NCI-H82 (cell line): ENCODE measurements at regions not wholly inside any gene's neighbourhood (a gene's known extent, or its start where the extent isn't known, plus 50 kb on each side); places are given as distances from the start of the nearest gene placed in this dataset.
"Not testable (repeated sequence)": the region's sequence is repeated elsewhere in the genome, so short reads cannot be mapped to it uniquely, and the experiment has no call there.

Experiments
- DNase-seq: peaks from one replicate; lab custom pipeline; 2025; lab: John Stamatoyannopoulos, UW

DNA sequence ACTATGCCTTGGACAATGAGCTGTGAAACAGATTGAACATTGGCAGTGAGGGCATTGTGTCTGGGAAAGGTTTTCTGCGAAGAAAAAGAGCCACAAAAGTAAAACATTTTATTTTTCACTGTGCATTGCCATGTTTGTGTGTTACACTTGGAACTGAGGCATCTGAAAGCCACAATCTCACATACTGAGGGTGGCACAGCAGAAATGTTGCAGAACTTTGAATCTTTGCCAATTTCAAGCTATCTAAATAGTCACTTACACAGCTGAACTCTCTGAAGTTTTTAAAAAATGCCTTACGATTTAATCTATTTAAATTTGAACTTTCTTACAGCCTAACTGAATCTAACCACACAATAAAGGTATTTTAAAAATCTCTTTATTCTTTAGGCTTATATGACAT is 154.1 kb upstream of the GRM7 start:
- no peak for DNase-seq

DNA sequence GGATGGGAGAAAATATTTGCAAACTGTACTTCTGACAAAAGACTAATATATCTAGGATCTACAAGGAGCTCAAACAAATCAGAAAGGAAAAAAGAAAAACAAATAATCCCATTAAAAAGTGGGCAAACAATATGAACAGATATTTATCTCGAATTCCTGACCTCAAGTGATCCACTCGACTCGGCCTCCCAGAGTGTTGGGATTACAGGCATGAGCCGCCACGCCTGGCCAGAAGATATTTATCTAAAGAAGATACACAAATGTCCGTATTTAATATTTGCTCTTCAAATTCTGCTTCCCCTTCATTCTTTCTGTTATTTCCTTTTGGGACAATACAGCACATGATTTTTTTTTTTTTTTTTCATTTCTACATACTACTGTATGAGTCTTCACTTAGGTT is 151.7 kb upstream of the GRM7 start:
- no peak for DNase-seq

DNA sequence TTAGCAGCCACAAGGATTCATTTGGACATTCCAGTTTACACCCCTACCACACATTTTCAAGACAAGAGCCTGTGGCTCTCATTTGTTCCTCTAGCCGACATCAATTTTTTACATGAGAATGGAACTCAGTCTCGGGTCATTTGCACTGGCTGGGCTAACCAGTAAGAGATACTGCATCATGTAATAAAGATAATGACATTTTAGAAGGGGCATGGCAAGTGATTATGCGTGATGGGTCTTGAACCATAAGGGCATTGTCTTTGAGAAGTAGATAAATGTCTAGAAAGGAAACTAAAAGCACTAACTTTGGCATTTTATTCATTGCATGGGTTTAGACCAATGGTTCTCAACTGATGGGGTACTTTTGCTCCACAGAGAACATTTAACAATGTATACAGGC is 146.0 kb upstream of the GRM7 start:
- no peak for DNase-seq

DNA sequence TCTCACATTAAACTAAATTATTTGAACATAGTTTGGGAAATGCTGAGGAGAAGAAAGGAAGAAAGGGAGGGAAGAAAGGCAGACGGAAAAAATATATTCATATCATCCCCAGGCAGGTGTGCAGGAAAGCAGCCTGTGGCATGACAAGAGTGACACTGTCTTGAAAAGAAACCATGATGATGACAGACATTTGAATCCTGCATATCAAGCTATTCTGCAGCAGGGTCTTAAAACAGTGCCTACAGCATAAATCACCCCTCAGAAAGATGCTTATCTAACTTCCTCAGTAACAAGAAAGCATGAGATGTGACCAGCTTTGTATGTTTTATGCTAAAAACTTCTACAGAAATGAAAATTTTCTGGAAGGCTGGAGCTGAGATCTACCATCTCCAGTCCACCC is 144.5 kb upstream of the GRM7 start:
- no peak for DNase-seq

DNA sequence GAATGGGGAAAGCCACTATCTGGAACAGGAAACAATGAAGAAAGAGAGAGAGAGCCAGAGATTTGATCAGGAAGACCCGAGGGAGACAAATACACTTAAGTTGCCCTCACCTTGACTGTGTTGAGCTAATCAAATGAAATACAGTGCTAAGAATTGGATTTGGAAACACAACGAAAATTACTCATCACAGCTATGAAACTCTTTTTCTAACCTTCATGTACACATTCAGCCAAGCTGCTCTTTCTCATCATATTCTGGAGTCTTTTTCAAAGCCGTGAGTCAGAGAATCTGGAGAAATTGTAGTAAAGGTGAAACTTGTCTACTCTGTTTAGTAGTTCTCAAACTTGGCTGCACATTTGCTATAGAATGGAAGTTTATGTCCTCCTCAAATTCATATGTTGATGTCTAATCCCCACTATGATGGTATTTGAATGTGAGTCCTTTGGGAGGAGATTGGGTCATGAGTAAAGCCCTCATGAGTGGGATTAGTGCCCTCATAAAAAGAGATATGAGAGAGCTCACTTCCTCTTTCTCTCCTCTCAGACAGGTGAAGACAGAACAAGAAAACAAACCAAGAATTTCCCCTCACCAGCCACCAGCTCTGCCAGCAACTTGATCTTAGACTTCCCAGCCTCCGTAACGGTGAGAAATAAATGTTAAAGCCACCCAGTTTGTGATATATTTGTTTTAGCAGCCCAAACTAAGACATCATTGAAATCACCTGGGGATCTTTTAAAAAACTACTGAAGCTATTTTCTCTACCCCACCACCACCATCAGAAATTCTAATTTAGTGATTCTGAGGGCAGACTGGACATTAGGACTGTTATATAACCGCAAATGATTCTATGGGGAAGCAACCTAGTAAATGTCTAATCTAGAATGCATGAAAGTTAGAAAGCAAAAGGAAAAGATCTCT is 143.6 kb upstream of the GRM7 start:
- no peak for DNase-seq

DNA sequence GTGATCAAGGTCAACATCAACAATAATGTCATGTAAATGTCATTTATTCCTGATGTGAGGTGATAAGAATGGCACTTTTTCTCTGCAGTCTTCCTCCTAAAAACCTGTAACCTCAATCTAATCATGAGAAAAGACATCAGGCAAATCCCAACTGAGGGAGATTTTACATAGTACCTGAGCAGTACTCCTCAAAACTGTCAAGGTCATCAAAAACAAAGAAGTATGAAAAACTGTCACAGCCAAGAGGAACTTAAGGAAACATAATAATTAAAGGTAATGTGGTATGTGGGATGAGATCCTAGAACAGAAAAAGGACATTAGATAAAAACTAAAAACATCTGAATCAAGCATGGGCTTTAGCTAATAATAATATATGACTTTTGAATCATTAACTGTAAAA is 140.9 kb upstream of the GRM7 start:
- DNase-seq, result no peak

DNA sequence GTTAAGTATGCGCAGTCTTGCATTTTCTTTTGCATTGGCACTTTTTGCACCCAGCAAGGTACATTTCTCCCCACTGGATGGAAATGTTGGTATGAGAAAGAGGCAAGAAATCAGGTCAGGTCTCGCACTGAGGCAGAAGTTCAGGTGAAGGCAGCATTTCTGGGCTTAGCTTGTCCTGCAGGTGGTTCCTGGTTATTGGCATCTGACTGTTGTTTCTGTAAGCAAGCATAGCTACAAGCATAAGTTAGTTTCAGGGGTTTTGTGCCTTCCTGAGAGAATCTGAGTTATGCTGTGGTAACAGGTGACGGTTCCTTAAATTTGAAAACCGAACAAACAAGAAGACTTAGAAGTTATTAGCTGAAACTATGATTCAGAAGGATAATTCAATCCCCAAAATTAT is 139.4 kb upstream of the GRM7 start:
- no peak for DNase-seq

DNA sequence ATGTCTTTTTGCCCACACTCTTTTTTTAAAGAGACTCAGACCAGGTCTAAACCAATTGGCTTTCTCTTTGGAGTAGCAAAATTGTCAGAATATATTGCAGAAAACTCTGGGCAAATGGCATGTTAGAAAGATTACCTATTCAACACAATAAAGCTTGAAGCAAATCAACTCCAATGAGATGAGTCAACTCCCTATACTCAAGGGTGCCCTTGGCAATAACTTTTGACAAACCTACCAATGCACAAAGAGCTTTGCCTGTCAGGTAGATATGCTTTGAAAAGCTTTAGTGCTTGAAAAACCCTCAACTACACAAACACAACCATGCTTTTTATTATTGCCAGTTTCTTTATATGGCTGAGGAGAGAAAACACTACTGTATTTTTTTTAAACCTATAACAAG is 137.7 kb upstream of the GRM7 start:
- no peak for DNase-seq

DNA sequence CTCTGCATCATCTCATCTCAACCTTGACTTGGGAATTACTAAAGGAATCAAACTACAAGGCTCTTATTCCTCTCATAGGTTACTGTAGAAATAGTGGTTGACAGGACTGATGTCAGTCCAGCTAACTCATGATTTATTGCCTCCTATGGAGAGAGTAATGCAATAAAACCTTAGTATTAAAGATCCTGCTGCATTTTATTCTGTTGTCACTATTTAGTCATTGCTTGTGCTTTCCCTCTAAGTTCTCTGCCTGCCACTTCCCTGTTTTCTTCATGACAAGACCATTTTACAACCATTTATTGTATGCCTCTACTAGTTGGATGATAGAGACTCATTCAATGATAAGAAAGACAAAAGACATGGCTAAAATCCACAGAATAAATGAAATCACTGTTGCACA is 134.1 kb upstream of the GRM7 start:
- DNase-seq, result no peak

DNA sequence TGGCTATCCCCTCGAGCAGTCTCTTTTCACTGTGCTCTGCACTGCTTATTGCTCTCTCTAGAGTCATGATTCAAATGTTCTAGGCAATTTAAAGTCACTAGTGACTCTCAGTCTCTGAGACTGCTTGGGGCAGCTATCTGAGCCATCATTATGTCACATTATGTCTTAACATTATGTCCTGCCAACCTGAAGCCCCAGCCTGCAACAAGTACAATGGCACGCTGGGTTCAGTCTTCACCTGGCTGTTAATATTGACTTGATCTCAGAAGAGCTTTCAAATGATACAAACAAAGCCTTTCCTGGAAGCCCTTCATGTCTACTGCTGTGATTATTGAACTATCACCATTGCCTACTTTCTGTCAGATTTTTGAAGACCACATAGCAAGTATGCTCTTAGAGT is 128.1 kb upstream of the GRM7 start:
- no peak for DNase-seq

DNA sequence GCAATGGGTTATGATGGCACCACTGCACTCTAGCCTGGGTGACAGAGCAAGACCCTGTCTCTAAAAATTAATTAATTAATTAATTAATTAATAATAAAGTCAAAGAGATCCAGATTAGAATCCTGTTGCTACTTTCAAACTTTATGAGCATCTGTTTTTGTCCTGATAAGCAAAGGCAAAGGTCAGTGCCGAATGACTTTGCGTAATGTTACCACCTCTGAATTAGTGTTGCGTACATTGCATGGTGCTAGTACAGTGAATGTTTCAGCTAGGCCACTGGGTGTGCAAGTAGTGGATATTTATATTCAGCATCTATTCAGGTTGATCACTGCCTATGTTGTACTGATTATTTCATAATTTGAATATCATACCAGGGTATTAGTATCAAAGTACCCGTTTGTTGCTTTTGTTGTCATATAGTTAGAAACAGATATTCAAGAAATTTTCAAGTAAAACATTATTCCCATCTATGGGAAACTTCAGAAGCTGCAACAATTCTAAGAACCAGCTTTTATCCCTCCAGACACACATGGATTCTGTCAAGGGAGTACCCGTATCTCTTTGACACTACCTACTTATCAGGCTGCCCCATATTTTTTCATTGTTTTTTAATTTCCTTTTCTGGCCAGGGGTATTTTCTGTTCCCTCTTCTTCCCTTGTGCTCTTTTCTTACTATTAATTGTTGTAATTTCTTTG is 127.1 kb upstream of the GRM7 start:
- DNase-seq, result no peak

DNA sequence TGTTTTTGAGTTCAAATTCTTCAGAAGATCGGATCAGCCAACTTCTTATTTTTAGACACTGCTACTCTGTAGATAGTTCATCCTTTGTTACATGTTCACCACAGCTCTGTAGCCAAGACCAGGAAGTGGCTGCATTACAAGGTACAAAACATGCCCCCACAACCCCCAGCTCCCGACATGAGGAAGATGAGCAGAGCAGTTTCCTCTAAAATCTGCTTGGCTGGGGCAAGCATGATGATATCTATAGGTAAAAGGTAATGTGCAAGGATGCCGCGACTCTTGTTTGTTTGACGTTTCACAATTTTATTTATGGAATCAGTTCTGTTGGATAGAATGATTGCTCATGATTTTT is 126.5 kb upstream of the GRM7 start:
- DNase-seq, result no peak

DNA sequence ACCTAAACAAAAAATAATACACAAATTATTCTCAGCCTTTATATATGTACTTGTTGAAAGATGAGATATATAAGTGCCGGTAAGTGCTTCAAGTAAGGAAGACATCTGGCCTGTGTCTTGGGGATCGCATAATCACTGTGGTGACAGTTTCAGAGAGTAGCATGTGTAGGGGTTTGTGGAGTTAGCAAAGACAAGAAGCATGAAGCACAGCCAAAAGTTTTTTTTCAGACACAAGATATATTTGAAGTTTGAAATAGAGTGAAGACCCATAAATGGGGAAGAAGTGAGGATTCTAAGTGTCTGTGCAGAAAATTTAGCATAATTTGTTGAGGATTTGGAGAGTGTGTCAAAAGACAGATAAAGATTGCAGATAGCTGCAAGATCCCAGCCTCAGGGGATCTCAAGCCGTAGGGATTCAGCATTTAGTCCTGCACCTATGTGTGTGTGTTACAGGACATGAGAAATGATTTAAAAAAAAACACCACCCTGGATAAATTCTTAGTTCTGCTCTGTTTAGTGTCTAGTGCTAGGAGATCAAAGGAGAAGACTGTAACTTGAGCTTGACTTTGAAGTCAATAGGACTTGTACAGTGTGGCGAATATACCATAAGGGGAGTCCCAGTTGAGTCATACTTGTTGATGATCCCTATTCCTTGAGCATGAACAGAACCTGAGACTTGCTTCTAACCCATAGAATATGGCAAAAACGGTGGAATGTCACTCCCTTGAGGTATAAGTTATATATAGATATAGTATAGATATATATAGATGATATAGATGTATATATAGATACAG is 123.9 kb upstream of the GRM7 start:
- DNase-seq, result no peak

DNA sequence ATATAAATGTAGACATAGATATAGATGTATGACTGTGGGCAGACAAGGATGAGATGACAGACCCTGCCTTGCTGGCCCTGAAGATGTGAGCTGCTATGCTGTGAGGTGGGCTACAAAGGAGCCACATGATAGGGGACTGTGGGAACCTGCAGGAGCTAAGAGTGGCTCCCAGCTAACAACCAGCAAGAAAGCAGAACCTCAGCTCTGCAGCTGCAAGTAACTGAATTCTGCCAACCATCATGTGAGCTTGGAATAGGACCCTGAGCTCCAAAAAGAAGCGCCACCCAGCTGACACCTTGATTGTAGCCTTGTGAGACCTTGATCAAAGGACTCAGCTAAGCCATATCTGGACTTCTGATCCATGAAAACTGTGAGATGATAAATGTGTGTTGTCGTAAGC is 123.3 kb upstream of the GRM7 start:
- no peak for DNase-seq

DNA sequence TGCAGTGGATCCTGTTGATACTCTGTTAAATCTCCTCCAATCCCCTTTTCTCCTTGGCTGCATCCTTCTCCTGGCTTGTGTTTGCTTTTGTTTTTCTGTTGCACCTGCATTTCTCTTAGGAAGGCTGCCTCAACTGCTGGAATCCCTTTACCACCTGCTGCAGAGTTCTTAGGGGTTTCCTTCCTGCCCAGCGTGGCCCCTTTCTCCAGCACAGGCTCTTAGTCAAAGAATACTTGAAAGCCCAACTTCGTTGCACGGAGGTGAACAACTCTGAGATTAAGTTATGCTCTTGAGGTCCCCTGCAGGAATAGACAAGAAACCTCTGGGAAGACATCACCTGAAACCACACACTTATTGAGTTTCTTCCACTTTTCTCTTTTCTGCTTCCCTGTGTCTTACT is 121.6 kb upstream of the GRM7 start:
- DNase-seq, result no peak

DNA sequence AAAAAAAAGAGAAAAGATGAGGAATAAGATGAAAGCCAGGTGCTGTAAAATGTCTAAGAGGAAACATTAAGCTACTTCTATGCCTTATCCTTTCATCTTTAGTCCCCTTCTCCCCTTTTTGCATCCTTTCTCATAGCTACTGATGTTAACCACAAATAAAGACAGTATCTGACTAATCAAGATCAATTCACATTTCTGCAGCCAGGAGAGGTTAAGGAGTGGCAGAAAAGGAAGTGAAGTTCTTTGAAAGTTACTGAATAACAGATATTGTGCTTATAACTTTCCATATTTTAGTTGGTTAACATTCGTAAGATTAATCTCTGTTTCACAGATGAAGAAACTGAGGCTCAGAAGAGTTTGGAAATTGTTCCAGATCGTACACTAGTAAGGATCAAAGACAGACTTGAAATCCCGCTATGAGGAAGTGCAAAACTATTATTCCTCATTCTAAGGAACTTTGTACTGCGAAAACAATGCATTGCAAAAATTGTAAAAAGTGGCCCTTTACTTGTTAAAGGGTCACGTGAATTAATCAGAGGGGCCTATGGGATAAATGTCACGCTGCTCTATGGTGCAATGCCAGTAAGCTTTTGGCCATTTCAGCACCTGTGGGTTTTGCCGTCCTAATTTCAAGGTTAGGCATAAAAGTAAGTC is 117.7 kb upstream of the GRM7 start:
- DNase-seq, result no peak

DNA sequence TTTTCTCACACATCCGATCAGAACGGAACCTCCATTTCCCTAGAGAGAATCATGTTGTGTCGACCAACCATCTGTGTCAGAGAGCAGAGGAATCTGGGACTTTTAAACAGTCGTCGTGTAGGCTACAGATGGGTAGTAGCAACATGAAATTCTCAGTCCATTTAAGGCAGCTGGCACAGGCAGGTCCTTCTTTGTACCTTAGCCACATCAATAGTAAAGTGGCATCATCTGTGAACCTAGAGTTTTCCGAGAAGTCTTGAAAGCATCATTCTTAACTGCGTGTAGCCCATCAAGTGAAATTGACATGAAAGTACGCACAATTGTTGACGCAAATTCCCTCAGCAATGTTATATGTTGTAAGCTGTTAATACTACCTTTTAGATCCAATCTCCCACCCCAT is 114.5 kb upstream of the GRM7 start:
- DNase-seq, result no peak

DNA sequence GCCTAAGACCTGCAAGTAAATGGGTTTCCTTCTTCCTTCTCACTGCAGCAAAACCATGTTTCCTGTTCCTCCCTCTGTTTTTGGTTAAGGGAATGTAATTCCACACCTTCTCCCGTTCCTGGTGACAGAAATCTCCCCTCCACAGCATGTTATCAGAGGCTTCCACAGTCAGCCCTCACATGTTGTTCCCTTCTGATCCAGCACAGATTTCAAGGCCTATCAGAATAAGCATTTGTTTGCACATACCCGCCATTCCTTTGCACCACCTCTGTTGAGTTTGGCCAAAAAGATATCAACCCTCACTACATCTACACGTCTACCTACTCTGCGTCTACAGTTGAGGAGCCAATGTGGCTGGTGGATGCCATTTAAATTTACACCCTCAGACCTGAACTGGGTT is 113.9 kb upstream of the GRM7 start:
- DNase-seq, result no peak

DNA sequence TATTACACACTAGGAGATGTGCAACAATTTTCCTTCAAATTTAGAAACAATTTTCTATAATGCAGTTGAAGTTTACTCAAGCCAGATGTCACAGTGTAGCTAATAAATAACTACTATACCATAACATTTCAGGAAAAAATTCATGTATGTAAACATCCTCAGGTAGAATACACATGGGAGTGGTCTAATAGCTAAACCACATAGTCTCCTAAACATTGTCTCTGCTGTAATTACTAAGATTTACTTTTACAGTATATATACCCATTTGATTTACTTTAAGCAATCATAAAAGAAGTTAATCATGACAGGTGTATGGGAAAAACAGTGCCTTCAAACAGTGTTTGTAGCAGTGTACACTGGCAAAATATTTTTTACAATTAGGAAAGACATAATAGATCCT is 110.1 kb upstream of the GRM7 start:
- no peak for DNase-seq

DNA sequence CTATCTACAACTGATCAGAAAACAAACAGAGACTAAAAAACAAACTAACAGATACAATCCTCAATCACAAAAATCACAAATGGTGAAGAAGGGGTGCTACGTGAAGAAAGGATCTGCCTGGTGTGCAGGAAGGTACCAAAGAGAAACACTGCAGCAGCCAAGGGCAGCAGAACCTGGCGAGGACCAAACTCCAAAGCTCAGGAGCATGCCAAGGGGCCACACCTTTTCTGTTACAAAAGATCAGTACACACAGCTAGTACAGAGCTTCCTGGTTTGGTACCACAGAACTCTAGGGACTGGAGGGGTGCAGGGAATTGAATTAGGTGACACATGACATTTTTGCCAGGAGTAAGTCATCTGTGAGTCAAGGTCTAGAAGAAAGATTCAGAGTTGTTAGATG is 107.4 kb upstream of the GRM7 start:
- DNase-seq, result no peak

DNA sequence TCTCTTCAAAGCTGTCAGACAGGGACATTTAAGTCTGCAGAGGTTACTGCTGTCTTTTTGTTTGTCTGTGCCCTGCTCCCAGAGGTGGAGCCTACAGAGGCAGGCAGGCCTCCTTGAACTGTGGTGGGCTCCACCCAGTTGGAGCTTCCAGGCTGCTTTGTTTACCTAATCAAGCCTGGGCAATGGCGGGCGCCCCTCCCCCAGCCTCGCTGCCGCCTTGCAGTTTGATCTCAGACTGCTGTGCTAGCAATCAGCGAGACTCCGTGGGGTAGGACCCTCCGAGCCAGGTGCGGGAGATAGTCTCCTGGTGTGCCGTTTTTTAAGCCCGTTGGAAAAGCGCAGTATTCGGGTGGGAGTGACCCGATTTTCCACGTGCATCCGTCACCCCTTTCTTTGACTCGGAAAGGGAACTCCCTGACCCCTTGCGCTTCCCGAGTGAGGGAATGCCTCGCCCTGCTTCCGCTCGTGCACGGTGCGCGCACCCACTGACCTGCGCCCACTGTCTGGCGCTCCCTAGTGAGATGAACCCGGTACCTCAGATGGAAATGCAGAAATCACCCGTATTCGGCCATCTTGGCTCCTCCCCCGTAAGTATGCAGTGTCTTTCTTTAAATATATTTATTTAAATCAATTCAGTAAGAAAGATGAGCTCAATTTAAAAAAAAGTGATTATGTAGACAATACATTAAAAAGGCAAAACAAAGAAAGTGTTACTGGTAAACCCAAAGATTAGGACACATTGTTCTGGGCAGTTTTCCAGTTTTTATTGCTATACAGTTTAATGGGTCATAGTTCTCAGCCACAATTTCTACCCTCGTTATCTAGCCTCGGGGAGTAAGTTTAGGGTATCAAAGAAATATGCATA is 91.2 kb upstream of the GRM7 start:
- not testable (repeated sequence) for DNase-seq

DNA sequence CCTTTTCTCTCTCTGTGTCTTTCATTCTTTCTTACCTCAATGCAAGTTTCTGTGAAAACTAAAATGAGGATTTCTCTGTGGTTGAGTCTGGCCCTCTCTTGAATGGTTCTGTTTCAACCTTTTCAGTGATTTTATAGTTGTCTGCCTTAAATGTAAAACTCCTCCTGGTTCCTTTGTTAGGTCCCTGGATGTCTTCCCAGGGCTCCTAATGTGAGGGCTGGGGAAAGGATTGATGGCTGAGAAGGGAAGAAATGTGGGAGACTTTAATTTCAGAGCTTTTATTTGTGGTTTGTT is 90.6 kb upstream of the GRM7 start:
- no peak for DNase-seq
